GM23248 (cell line): ENCODE measurements at regions not wholly inside any gene's neighbourhood (a gene's known extent, or its start where the extent isn't known, plus 50 kb on each side); places are given as distances from the start of the nearest gene placed in this dataset.

Experiments
- EZH2 ChIP-seq: fragments of 200-600 bp; sonication (generic); IDR thresholded peaks from 2 replicates; pipeline ENCODE4 v1.6.1; 2018; ENCODE audit warnings: antibody characterized with exemption, mild to moderate bottlenecking; ENCODE audit not compliant: insufficient read depth, poor library complexity, severe bottlenecking
- EZH2phosphoT487 ChIP-seq: fragments of 200-600 bp; sonication (generic); IDR thresholded peaks from 2 replicates; pipeline ENCODE4 v1.6.1; 2018; ENCODE audit warnings: antibody characterized with exemption, moderate library complexity, mild to moderate bottlenecking, low read depth; ENCODE audit not compliant: insufficient read depth

DNA sequence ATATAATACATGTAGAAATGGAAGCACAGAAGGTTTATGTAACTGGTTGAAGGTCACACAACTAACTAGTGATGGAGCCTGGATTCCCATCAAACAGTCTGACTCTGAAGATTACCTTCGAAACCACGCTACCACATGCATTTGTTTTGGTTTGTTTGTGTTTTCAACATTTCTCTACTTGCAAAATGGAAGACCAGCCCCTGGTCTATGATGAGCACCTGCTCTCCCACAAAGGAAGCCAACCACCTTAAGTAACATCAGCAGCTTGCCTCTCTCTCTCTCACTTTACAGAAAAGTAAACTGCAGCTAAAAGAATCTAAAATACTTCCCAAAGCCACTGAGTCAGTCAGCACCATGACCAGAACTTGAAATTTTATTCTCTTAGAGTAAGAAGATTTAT lies 186.9 kb upstream of the TMPO start:
- TF ChIP-seq EZH2 (no peak), EZH2phosphoT487 (no peak)
